GM23338 (cell line): ENCODE measurements at regions not wholly inside any gene's neighbourhood (a gene's known extent, or its start where the extent isn't known, plus 50 kb on each side); places are given as distances from the start of the nearest gene placed in this dataset.

Experiments
- EZH2 ChIP-seq: fragments of 200-600 bp; sonication (generic); IDR thresholded peaks from one replicate; pipeline ENCODE4 v1.8.0; 2017; ENCODE audit warnings: antibody characterized with exemption, mild to moderate bottlenecking, low read depth; ENCODE audit not compliant: unreplicated experiment
- POLR2AphosphoS5 ChIP-seq: IDR thresholded peaks from 2 replicates; pipeline ENCODE4 v1.6.1; 2016; ENCODE audit warnings: antibody characterized with exemption, low read depth

DNA sequence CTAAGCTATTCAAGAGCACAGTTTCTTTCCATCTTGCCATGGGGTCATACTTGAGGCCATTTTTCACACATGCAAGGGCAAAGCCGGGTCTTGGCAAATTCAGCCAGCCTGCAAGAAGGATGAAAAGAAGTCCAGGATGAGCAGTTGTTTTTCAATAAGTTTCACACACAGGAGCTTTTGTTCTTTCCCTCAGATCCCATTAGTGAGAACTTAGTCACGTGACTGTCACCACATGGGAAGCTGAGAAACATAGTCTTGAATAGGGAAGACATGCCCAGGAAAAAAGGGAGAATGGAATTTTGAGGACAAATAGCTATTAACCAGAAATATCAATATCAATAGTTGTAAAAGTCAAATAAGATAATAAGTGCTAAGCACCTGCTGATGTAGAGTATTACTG, 137.7 kb downstream of the AHR start:
- TF ChIP-seq EZH2 = no peak
- TF ChIP-seq POLR2AphosphoS5 = no peak
